Panc1 (cell line): ENCODE measurements at regions not wholly inside any gene's neighbourhood (a gene's known extent, or its start where the extent isn't known, plus 50 kb on each side); places are given as distances from the start of the nearest gene placed in this dataset.

Experiments
- ATAC-seq: fragments of 200-7000 bp; cut with Tn5 transposase; 2 replicates; pipeline ENCODE4 v1.9.1; 2020; ENCODE audit warnings: mild to moderate bottlenecking, moderate library complexity
- BruUV-seq: library from RNA; stranded (reverse); fragments of 400-500 nt; replicated peaks from 2 replicates; lab custom pipeline; 2021; lab: Mats Ljungman, UMichigan
- CTCF ChIA-PET: fragments of 300-600 bp; sonication (Branson Sonifier 250); formaldehyde crosslinking; loops from one replicate; lab custom pipeline; 2022; ENCODE audit warnings: antibody characterized with exemption; lab: Charles Lee
- POLR2A ChIA-PET: fragments of 300-600 bp; sonication (Branson Sonifier 250); formaldehyde crosslinking; loops from one replicate; lab custom pipeline; 2022; ENCODE audit warnings: antibody characterized with exemption; lab: Charles Lee
- DNase-seq: peaks from one replicate; pipeline ENCODE4 v3.0.0-alpha.2; 2010; ENCODE audit warnings: low read depth, low spot score
- H3K27ac ChIP-seq: 2 replicates; pipeline ENCODE4 v1.5.1; 2011; ENCODE audit warnings: mild to moderate bottlenecking, low read length, inconsistent platforms
- H3K27me3 ChIP-seq: fragments of 200-500 bp; sonication (Bioruptor generic); 2 replicates; pipeline ENCODE4 v1.6.0; 2014; ENCODE audit warnings: low read length, inconsistent platforms; ENCODE audit not compliant: control insufficient read depth, insufficient read depth
- H3K36me3 ChIP-seq: fragments of 200-500 bp; sonication (Bioruptor generic); 2 replicates; pipeline ENCODE4 v1.5.1; 2014; ENCODE audit warnings: inconsistent platforms, mild to moderate bottlenecking, low read length, moderate library complexity; ENCODE audit not compliant: control insufficient read depth, insufficient read depth
- H3K4me1 ChIP-seq: 2 replicates; pipeline ENCODE4 v1.5.1; 2011; ENCODE audit warnings: inconsistent platforms, mild to moderate bottlenecking, low read length, moderate library complexity; ENCODE audit not compliant: control insufficient read depth, insufficient read depth
- H3K4me3 ChIP-seq, 2 experiments: 2 replicates each; pipeline ENCODE4 v1.5.1; 2011 to 2012; ENCODE audit warnings: low read depth in 2 of 2, low read length in 2 of 2, mild to moderate bottlenecking in 2 of 2, inconsistent platforms in 1 of 2, moderate library complexity in 1 of 2
- H3K9me3 ChIP-seq: fragments of 200-500 bp; sonication (Bioruptor generic); 2 replicates; pipeline ENCODE4 v1.5.1; 2014; ENCODE audit warnings: low read depth, mild to moderate bottlenecking, inconsistent platforms, low read length, moderate library complexity; ENCODE audit not compliant: control insufficient read depth, insufficient read depth
- CTCF ChIP-seq: fragments of 450-650 bp; IDR thresholded peaks from 2 replicates; pipeline ENCODE4 v1.5.1; 2017; ENCODE audit warnings: mild to moderate bottlenecking
- POLR2AphosphoS5 ChIP-seq: IDR thresholded peaks from 2 replicates; pipeline ENCODE4 v1.6.1; 2012; ENCODE audit warnings: mild to moderate bottlenecking, low read depth, low read length, moderate library complexity
- REST ChIP-seq, 2 experiments: IDR thresholded peaks; 2 replicates each; pipeline ENCODE4 v1.6.1; 2011 to 2012; ENCODE audit warnings: low read depth in 2 of 2, control low read depth in 1 of 2, low read length in 1 of 2, mild to moderate bottlenecking in 1 of 2, moderate library complexity in 1 of 2; ENCODE audit not compliant: insufficient read depth in 1 of 2
- SIN3A ChIP-seq: IDR thresholded peaks from 2 replicates; pipeline ENCODE4 v1.6.1; 2012; ENCODE audit warnings: low read depth, mild to moderate bottlenecking, low read length, moderate library complexity, borderline replicate concordance; ENCODE audit not compliant: insufficient read depth
- TCF7L2 ChIP-seq: IDR thresholded peaks from 2 replicates; pipeline ENCODE4 v1.6.1; 2011; ENCODE audit warnings: mild to moderate bottlenecking, low read depth, low read length, inconsistent platforms
- in situ Hi-C: cut with HindIII; loops from 2 replicates; pipeline ENCODE4 v1.10.0; 2016; ENCODE audit warnings: low sequenced_read_pairs, low pct_unique_long_range_greater_than_20kb
- intact Hi-C: fragments of 100-400 bp; cut with micrococcal nuclease; formaldehyde crosslinking; loops from one replicate; pipeline ENCODE4 v1.10.0; 2022; ENCODE audit not compliant: unreplicated experiment

DNA sequence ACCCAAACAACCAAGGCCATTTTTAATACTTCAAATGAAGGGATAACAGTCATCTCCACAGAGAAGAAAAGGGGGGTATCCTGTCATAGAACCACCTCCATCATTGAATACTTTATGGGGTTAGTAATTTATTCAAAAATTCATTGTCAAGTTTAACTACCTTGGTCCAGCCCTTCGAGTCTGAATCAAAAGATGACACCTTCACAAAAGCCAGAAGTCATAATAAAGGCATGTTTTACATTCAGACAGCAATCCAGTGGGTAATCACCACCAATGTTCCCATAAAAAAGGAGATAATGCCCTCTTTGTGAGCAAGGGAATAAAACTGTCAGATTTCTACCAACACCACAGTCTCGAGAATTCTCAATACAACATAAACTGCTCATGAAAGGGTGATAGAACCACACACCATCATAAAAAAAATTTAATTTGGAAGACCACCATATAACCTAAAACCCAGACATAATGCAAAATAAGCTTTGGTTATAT is 145.6 kb upstream of the ZBTB20 start:
- TF ChIP-seq SIN3A (no peak), REST (IDR thresholded peaks at IDR 0.05; ENCODE audit: insufficient read depth in 1 of 2, low read depth in 2 of 2, low read length in 1 of 2) (no peak), POLR2AphosphoS5 (no peak), TCF7L2 (no peak), CTCF (no peak)
- H3K27me3 ChIP-seq = no peaks in the 10 kb centered on the region
- in situ Hi-C loops (no loop called here), intact Hi-C loops (no loop called here)
- no peaks in the 10 kb centered on the region for H3K4me1 ChIP-seq
- ATAC-seq = no peak
- no peak for DNase-seq
- CTCF ChIA-PET = no interaction called here
- POLR2A ChIA-PET = no interaction called here
- no peak overlapping the region for H3K4me3 ChIP-seq
- no peak overlapping the region for H3K27ac ChIP-seq
- H3K36me3 ChIP-seq = no peaks in the 10 kb centered on the region
- BruUV-seq = no TSS peak
- no peaks in the 10 kb centered on the region for H3K9me3 ChIP-seq

- no peak for ATAC-seq
- intact Hi-C loops (no loop called here), in situ Hi-C loops (no loop called here)
- DNase-seq = no peak
- H3K4me1 ChIP-seq = no peaks in the 10 kb centered on the region
- no peak overlapping the region for H3K4me3 ChIP-seq
- H3K36me3 ChIP-seq = no peaks in the 10 kb centered on the region
- no peak overlapping the region for H3K27ac ChIP-seq
- no TSS peak for BruUV-seq
- no peaks in the 10 kb centered on the region for H3K9me3 ChIP-seq
- ChIA-PET POLR2A (no interaction called here), CTCF (no interaction called here)
- H3K27me3 ChIP-seq = no peaks in the 10 kb centered on the region
- TF ChIP-seq POLR2AphosphoS5 (no peak), CTCF (no peak), TCF7L2 (no peak), SIN3A (no peak), REST (IDR thresholded peaks at IDR 0.05; ENCODE audit: insufficient read depth in 1 of 2, low read depth in 2 of 2, low read length in 1 of 2) (no peak)
Measured at GRCh38 chr3:115293321-115293720, 146.2 kb upstream of the ZBTB20 start.
